ENCODE measurements at regions not wholly inside any gene's neighbourhood (a gene's known extent, or its start where the extent isn't known, plus 50 kb on each side); places are given as distances from the start of the nearest gene placed in this dataset.

- DNase-seq = no peak
Measured at GRCh38 chr7:111676167-111676566, 113.9 kb upstream of the IMMP2L start.

- DNase-seq = no peak
Measured at GRCh38 chr7:111672901-111673300, 110.6 kb upstream of the IMMP2L start.

GRCh38 chr7:111671927-111672326 is 109.6 kb upstream of the IMMP2L start:
- no peak for DNase-seq

GRCh38 chr7:111668711-111669110 is 106.4 kb upstream of the IMMP2L start:
- DNase-seq = no peak

- no peak for DNase-seq
Measured at GRCh38 chr7:111667488-111667887, 105.2 kb upstream of the IMMP2L start.

- no peak for DNase-seq
Measured at GRCh38 chr7:111666260-111666659, 104.0 kb upstream of the IMMP2L start.

GRCh38 chr7:111663771-111664170 is 101.5 kb upstream of the IMMP2L start:
- no peak for DNase-seq

GRCh38 chr7:111662386-111662785 is 100.1 kb upstream of the IMMP2L start:
- DNase-seq = no peak

GRCh38 chr7:111660478-111660877 is 98.2 kb upstream of the IMMP2L start:
- no peak for DNase-seq

GRCh38 chr7:111658546-111658945 is 96.3 kb upstream of the IMMP2L start:
- DNase-seq = no peak

GRCh38 chr7:111657018-111657417 is 94.7 kb upstream of the IMMP2L start:
- DNase-seq = no peak

GRCh38 chr7:111654343-111654742 is 92.1 kb upstream of the IMMP2L start:
- DNase-seq = no peak

GRCh38 chr7:111653846-111654245 is 91.6 kb upstream of the IMMP2L start:
- no peak for DNase-seq

- DNase-seq = no peak
Measured at GRCh38 chr7:111650456-111650999, 88.2 kb upstream of the IMMP2L start.

GRCh38 chr7:111647881-111648280 is 85.6 kb upstream of the IMMP2L start:
- no peak for DNase-seq

- peak; percentile 16 for DNase-seq
Measured at GRCh38 chr7:111644595-111644994, 82.3 kb upstream of the IMMP2L start.

- no peak for DNase-seq
Measured at GRCh38 chr7:111642373-111642772, 80.1 kb upstream of the IMMP2L start.

- no peak for DNase-seq
Measured at GRCh38 chr7:111640416-111640815, 78.1 kb upstream of the IMMP2L start.

GRCh38 chr7:111639934-111640333 is 77.6 kb upstream of the IMMP2L start:
- no peak for DNase-seq

- DNase-seq = no peak
Measured at GRCh38 chr7:111638078-111638477, 75.8 kb upstream of the IMMP2L start.

GRCh38 chr7:111633878-111634277 is 71.6 kb upstream of the IMMP2L start:
- no peak for DNase-seq

- DNase-seq = no peak
Measured at GRCh38 chr7:111630862-111631261, 68.6 kb upstream of the IMMP2L start.

GRCh38 chr7:111622084-111622483 is 59.8 kb upstream of the IMMP2L start:
- DNase-seq = no peak

All from activated CD4-positive, alpha-beta T cell treated with anti-CD3 and anti-CD28 coated beads for 48 hours (primary cell).